GM12878 (cell line): ENCODE measurements at regions not wholly inside any gene's neighbourhood (a gene's known extent, or its start where the extent isn't known, plus 50 kb on each side); places are given as distances from the start of the nearest gene placed in this dataset.

Experiments
- CTCF ChIP-seq, 3 experiments: IDR thresholded peaks in 2 of 3; conservative IDR thresholded peaks in 1 of 3; 2 replicates each; pipeline ENCODE4 v1.5.1; 2011; ENCODE audit warnings: low read depth in 3 of 3, low read length in 3 of 3, mild to moderate bottlenecking in 3 of 3, control low read depth in 2 of 3, moderate library complexity in 2 of 3, inconsistent platforms in 1 of 3, mixed read lengths in 1 of 3; ENCODE audit not compliant: control insufficient read depth in 2 of 3, insufficient read depth in 1 of 3; ENCODE audit errors: extremely low read depth in 1 of 3
- ETV6 ChIP-seq, 2 experiments: fragments of 450-650 bp in 1 of 2; IDR thresholded peaks in 1 of 2; conservative IDR thresholded peaks in 1 of 2; 2 replicates each; pipeline ENCODE4 v1.6.1; 2014; ENCODE audit warnings: antibody characterized with exemption in 1 of 2, borderline replicate concordance in 1 of 2, low read depth in 1 of 2, mild to moderate bottlenecking in 1 of 2, moderate library complexity in 1 of 2
- IRF3 ChIP-seq: fragments of 450-650 bp; IDR thresholded peaks from 2 replicates; pipeline ENCODE4 v1.6.1; 2014; ENCODE audit warnings: mild to moderate bottlenecking
- POLR2A ChIP-seq: IDR thresholded peaks from 2 replicates; pipeline ENCODE4 v1.6.1; 2011; ENCODE audit warnings: low read depth, mild to moderate bottlenecking, low read length
- POLR2AphosphoS5 ChIP-seq: IDR thresholded peaks from 2 replicates; pipeline ENCODE4 v1.6.1; 2011; ENCODE audit warnings: mild to moderate bottlenecking, low read length, inconsistent platforms
- RCOR1 ChIP-seq: conservative IDR thresholded peaks from 2 replicates; pipeline ENCODE4 v1.6.1; 2012; ENCODE audit warnings: low read depth, low read length, improper control_type of control experiment
- SUZ12 ChIP-seq: fragments of 200-600 bp; sonication (generic); IDR thresholded peaks from one replicate; pipeline ENCODE4 v1.6.1; 2018; ENCODE audit warnings: antibody characterized with exemption, mild to moderate bottlenecking; ENCODE audit not compliant: unreplicated experiment
- TCF3 ChIP-seq: IDR thresholded peaks from 2 replicates; pipeline ENCODE4 v1.6.1; 2012; ENCODE audit warnings: low read depth, mild to moderate bottlenecking, low read length, borderline replicate concordance; ENCODE audit not compliant: insufficient read depth
- ZBED1 ChIP-seq: IDR thresholded peaks from 2 replicates; pipeline ENCODE4 v1.6.1; 2016; ENCODE audit warnings: borderline replicate concordance

GRCh38 chr7:16061011-16061410 is 360.3 kb downstream of the CRPPA start:
- TF ChIP-seq CTCF (IDR thresholded peaks at IDR 0.05 in 2 of 3, conservative IDR thresholded peaks at IDR 0.05 in 1 of 3; ENCODE audit: control insufficient read depth in 2 of 3, extremely low read depth in 1 of 3, insufficient read depth in 1 of 3, low read depth in 3 of 3, low read length in 3 of 3) (no peak), POLR2A (no peak), TCF3 (no peak), SUZ12 (no peak), ZBED1 (no peak), POLR2AphosphoS5 (no peak), RCOR1 (no peak), IRF3 (no peak), ETV6 (conservative IDR thresholded peaks at IDR 0.05 in 1 of 2, IDR thresholded peaks at IDR 0.05 in 1 of 2; ENCODE audit: borderline replicate concordance in 1 of 2, low read depth in 1 of 2) (no peak)
